Neural cell (in vitro differentiated cells): ENCODE measurements at regions not wholly inside any gene's neighbourhood (a gene's known extent, or its start where the extent isn't known, plus 50 kb on each side); places are given as distances from the start of the nearest gene placed in this dataset.

ENCODE experiments used
- CTCF ChIP-seq: fragments of 450-650 bp; IDR thresholded peaks from 2 replicates; pipeline ENCODE4 v1.5.1; 2014; ENCODE audit warnings: antibody characterized with exemption, mild to moderate bottlenecking, moderate library complexity; ENCODE audit not compliant: poor library complexity, severe bottlenecking
- EP300 ChIP-seq: fragments of 450-650 bp; conservative IDR thresholded peaks from 2 replicates; pipeline ENCODE4 v1.6.1; 2014; ENCODE audit warnings: antibody characterized with exemption, mild to moderate bottlenecking, moderate library complexity; ENCODE audit not compliant: poor library complexity, severe bottlenecking
- EZH2 ChIP-seq: fragments of 200-600, 300-800 bp; shearing (Covaris generic), sonication (generic); IDR thresholded peaks from 2 replicates; pipeline ENCODE4 v1.6.1; 2014; ENCODE audit warnings: antibody characterized with exemption, low read length, borderline replicate concordance, mild to moderate bottlenecking; ENCODE audit not compliant: insufficient read depth, poor library complexity, severe bottlenecking
- POLR2AphosphoS5 ChIP-seq: IDR thresholded peaks from 2 replicates; pipeline ENCODE4 v1.6.1; 2012
- TAF1 ChIP-seq: IDR thresholded peaks from 2 replicates; pipeline ENCODE4 v1.6.1; 2012; ENCODE audit warnings: low read depth

GRCh38 chr16:48047720-48048119 is 108.1 kb downstream of the ABCC12 start:
- TF ChIP-seq EP300 (no peak), EZH2 (no peak), POLR2AphosphoS5 (no peak), TAF1 (no peak), CTCF (no peak)
